ENCODE measurements at regions not wholly inside any gene's neighbourhood (a gene's known extent, or its start where the extent isn't known, plus 50 kb on each side); places are given as distances from the start of the nearest gene placed in this dataset.
"Not testable (repeated sequence)": the region's sequence is repeated elsewhere in the genome, so short reads cannot be mapped to it uniquely, and the experiment has no call there.

- DNase-seq: no peak
Measured at GRCh38 chr3:22843854-22844253, 359.3 kb upstream of the UBE2E2 start.

- DNase-seq: no peak
Measured at GRCh38 chr3:22846566-22846965, 356.6 kb upstream of the UBE2E2 start.

GRCh38 chr3:22849583-22849982 is 353.5 kb upstream of the UBE2E2 start:
- not testable (repeated sequence) for DNase-seq

GRCh38 chr3:22856811-22857210 is 346.3 kb upstream of the UBE2E2 start:
- no peak for DNase-seq

- no peak for DNase-seq
Measured at GRCh38 chr3:22858486-22858885, 344.6 kb upstream of the UBE2E2 start.

- peak; percentile 16 for DNase-seq
Measured at GRCh38 chr3:22859618-22860017, 343.5 kb upstream of the UBE2E2 start.

GRCh38 chr3:22861426-22861825 is 341.7 kb upstream of the UBE2E2 start:
- no peak for DNase-seq

- no peak for DNase-seq
Measured at GRCh38 chr3:22862111-22862510, 341.0 kb upstream of the UBE2E2 start.

GRCh38 chr3:22882834-22883233 is 320.3 kb upstream of the UBE2E2 start:
- DNase-seq: not testable (repeated sequence)

GRCh38 chr3:22885039-22885438 is 318.1 kb upstream of the UBE2E2 start:
- DNase-seq: no peak

- no peak for DNase-seq
Measured at GRCh38 chr3:22885574-22886341, 317.4 kb upstream of the UBE2E2 start.

GRCh38 chr3:22886439-22887068 is 316.6 kb upstream of the UBE2E2 start:
- DNase-seq: peak; percentile 33

GRCh38 chr3:22887664-22888291 is 315.3 kb upstream of the UBE2E2 start:
- DNase-seq: peak; percentile 62

GRCh38 chr3:22893101-22893500 is 310.0 kb upstream of the UBE2E2 start:
- DNase-seq: no peak

GRCh38 chr3:22893644-22894325 is 309.3 kb upstream of the UBE2E2 start:
- no peak for DNase-seq

GRCh38 chr3:22894865-22895264 is 308.3 kb upstream of the UBE2E2 start:
- DNase-seq: no peak

GRCh38 chr3:22895671-22896070 is 307.5 kb upstream of the UBE2E2 start:
- no peak for DNase-seq

- no peak for DNase-seq
Measured at GRCh38 chr3:22898558-22898957, 304.6 kb upstream of the UBE2E2 start.

- DNase-seq: no peak
Measured at GRCh38 chr3:22899441-22899840, 303.7 kb upstream of the UBE2E2 start.

- no peak for DNase-seq
Measured at GRCh38 chr3:22900296-22900695, 302.8 kb upstream of the UBE2E2 start.

- no peak for DNase-seq
Measured at GRCh38 chr3:22901684-22902083, 301.4 kb upstream of the UBE2E2 start.

- DNase-seq: no peak
Measured at GRCh38 chr3:22907161-22907780, 295.9 kb upstream of the UBE2E2 start.

- no peak for DNase-seq
Measured at GRCh38 chr3:22907796-22908195, 295.3 kb upstream of the UBE2E2 start.
